ENCODE measurements at regions not wholly inside any gene's neighbourhood (a gene's known extent, or its start where the extent isn't known, plus 50 kb on each side); places are given as distances from the start of the nearest gene placed in this dataset.

GRCh38 chr6:15909290-15910070, 219.4 kb upstream of the MYLIP start:
- no peak for TF ChIP-seq POLR2A (IDR thresholded peaks at IDR 0.05; ENCODE audit: low read length)
- TF ChIP-seq GATA1 (IDR thresholded peaks at IDR 0.05; ENCODE audit: low read depth, low read length) = no peak
